ENCODE measurements at regions not wholly inside any gene's neighbourhood (a gene's known extent, or its start where the extent isn't known, plus 50 kb on each side); places are given as distances from the start of the nearest gene placed in this dataset.

DNA sequence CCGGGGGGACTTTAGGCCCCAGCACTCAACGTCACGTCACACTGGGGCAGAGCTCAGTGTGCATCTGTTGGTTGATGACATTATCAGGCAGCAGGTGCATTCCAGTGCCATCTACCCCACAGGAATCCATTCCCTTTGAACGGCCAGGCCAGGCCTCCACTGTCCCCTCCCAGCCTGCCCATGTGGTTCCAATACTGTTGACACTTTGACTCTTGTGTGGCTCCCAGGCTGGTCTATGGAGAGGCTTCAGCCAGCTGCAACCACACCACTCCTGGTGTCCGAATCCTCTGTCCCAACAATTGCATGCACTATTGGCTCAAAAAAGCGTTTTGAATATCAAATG lies 92.0 kb upstream of the SIM2 start:
- TF ChIP-seq, protein P1, sequence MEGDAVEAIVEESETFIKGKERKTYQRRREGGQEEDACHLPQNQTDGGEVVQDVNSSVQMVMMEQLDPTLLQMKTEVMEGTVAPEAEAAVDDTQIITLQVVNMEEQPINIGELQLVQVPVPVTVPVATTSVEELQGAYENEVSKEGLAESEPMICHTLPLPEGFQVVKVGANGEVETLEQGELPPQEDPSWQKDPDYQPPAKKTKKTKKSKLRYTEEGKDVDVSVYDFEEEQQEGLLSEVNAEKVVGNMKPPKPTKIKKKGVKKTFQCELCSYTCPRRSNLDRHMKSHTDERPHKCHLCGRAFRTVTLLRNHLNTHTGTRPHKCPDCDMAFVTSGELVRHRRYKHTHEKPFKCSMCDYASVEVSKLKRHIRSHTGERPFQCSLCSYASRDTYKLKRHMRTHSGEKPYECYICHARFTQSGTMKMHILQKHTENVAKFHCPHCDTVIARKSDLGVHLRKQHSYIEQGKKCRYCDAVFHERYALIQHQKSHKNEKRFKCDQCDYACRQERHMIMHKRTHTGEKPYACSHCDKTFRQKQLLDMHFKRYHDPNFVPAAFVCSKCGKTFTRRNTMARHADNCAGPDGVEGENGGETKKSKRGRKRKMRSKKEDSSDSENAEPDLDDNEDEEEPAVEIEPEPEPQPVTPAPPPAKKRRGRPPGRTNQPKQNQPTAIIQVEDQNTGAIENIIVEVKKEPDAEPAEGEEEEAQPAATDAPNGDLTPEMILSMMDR (IDR thresholded peaks at IDR 0.05; ENCODE audit: insufficient read depth, low read length): no peak
- no peak for TF ChIP-seq POLR2AphosphoS5 (IDR thresholded peaks at IDR 0.05; ENCODE audit: low read depth)
- TF ChIP-seq, protein P2, sequence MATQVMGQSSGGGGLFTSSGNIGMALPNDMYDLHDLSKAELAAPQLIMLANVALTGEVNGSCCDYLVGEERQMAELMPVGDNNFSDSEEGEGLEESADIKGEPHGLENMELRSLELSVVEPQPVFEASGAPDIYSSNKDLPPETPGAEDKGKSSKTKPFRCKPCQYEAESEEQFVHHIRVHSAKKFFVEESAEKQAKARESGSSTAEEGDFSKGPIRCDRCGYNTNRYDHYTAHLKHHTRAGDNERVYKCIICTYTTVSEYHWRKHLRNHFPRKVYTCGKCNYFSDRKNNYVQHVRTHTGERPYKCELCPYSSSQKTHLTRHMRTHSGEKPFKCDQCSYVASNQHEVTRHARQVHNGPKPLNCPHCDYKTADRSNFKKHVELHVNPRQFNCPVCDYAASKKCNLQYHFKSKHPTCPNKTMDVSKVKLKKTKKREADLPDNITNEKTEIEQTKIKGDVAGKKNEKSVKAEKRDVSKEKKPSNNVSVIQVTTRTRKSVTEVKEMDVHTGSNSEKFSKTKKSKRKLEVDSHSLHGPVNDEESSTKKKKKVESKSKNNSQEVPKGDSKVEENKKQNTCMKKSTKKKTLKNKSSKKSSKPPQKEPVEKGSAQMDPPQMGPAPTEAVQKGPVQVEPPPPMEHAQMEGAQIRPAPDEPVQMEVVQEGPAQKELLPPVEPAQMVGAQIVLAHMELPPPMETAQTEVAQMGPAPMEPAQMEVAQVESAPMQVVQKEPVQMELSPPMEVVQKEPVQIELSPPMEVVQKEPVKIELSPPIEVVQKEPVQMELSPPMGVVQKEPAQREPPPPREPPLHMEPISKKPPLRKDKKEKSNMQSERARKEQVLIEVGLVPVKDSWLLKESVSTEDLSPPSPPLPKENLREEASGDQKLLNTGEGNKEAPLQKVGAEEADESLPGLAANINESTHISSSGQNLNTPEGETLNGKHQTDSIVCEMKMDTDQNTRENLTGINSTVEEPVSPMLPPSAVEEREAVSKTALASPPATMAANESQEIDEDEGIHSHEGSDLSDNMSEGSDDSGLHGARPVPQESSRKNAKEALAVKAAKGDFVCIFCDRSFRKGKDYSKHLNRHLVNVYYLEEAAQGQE (IDR thresholded peaks at IDR 0.05; ENCODE audit: insufficient replicate concordance, low read depth): no peak
- TF ChIP-seq GABPA (IDR thresholded peaks at IDR 0.05; ENCODE audit: low read depth): no peak
- TF ChIP-seq SPI1 (IDR thresholded peaks at IDR 0.05; ENCODE audit: borderline replicate concordance, low read depth): no peak
